K562 (cell line): ENCODE measurements at regions not wholly inside any gene's neighbourhood (a gene's known extent, or its start where the extent isn't known, plus 50 kb on each side); places are given as distances from the start of the nearest gene placed in this dataset.
A peak's percentile ranks its signal among the peaks of the same experiment; 100 is the strongest.

Source experiments
- FOXP1 ChIP-seq: sonication (generic); formaldehyde crosslinking; IDR thresholded peaks from 2 replicates; pipeline ENCODE4 v1.8.0; 2022; ENCODE audit warnings: mild to moderate bottlenecking, missing genetic modification reagents
- HDAC3 ChIP-seq: fragments of 450-650 bp; IDR thresholded peaks from 2 replicates; pipeline ENCODE4 v1.6.1; 2018; ENCODE audit warnings: borderline replicate concordance, mild to moderate bottlenecking, moderate library complexity; ENCODE audit not compliant: partially characterized antibody
- NCOA1 ChIP-seq: fragments of 450-650 bp; IDR thresholded peaks from 2 replicates; pipeline ENCODE4 v1.6.1; 2016; ENCODE audit warnings: low read depth
- ZKSCAN8 ChIP-seq: fragments of 200-800 bp; sonication (Bioruptor generic); IDR thresholded peaks from 2 replicates; pipeline ENCODE4 v1.6.1; 2016; ENCODE audit warnings: missing genetic modification characterization, missing compliant biosample characterization
- ZNF165 ChIP-seq: fragments of 250-450 bp; sonication (Bioruptor Pico); IDR thresholded peaks from 2 replicates; pipeline ENCODE4 v1.4.0; 2020; ENCODE audit warnings: borderline replicate concordance
- ZNF316 ChIP-seq: fragments of 450-650 bp; IDR thresholded peaks from 2 replicates; pipeline ENCODE4 v1.6.1; 2016
- TF ChIP-seq, protein P1 (sequence below): sonication (generic); formaldehyde crosslinking; IDR thresholded peaks from 2 replicates; pipeline ENCODE4 v1.8.0; 2022; ENCODE audit warnings: missing genetic modification reagents, mild to moderate bottlenecking, moderate library complexity, borderline replicate concordance
- TF ChIP-seq, protein P2 (sequence below): fragments of 450-650 bp; formaldehyde crosslinking; IDR thresholded peaks from 2 replicates; pipeline ENCODE4 v1.4.0; 2022; ENCODE audit warnings: missing genetic modification characterization
- TF ChIP-seq, protein P3 (sequence below), 2 experiments: fragments of 450-650 bp; formaldehyde crosslinking in 1 of 2; IDR thresholded peaks; 2 replicates each; pipeline versions ENCODE4 v1.4.0 to v1.6.1; 2014 to 2020; ENCODE audit warnings: mild to moderate bottlenecking in 2 of 2, borderline replicate concordance in 1 of 2, low read depth in 1 of 2
- TF ChIP-seq, protein P4 (sequence below): IDR thresholded peaks from 3 replicates; pipeline ENCODE4 v1.6.1; 2011; ENCODE audit warnings: borderline replicate concordance, mild to moderate bottlenecking, moderate library complexity; ENCODE audit not compliant: insufficient read length; ENCODE audit errors: extremely low read depth
- TF ChIP-seq, protein P5 (sequence below): sonication (generic); formaldehyde crosslinking; IDR thresholded peaks from 2 replicates; pipeline ENCODE4 v1.8.0; 2022; ENCODE audit warnings: mild to moderate bottlenecking, missing genetic modification reagents
- TF ChIP-seq, protein P6 (sequence below): IDR thresholded peaks from 3 replicates; pipeline ENCODE4 v1.6.1; 2011; ENCODE audit warnings: borderline replicate concordance, mild to moderate bottlenecking; ENCODE audit not compliant: insufficient read length, insufficient read depth

DNA sequence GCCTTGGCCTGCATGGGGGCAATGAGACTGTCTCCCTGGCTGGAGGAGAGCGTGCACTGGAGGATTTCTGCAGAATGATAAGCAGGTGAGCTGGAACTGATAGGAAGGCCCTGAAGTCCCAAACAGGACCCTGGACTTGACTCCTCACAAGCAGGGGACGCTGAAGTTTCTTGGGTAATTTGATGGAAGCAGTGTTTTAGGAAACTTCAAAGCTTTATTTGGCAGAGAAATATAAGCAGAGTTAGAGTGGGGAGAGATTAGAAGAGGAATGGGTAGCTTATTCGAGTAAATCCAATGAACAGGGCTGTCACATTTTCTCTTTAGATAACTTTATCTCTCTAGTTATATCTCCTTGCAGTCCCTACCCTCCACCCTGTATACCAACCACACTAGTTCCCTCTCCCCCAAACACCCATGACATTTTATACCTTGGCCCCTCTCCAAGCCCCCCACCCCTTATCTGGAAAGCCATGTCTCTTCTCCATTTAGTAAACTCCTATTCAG, 73.6 kb upstream of the IGFBP5 start (continued):
- TF ChIP-seq ZKSCAN8 (CRISPR knock-in tag) (no peak), FOXP1 (no peak), ZNF316 (no peak), NCOA1 (no peak), ZNF165 (no peak), HDAC3 (no peak)
- TF ChIP-seq, protein P1, sequence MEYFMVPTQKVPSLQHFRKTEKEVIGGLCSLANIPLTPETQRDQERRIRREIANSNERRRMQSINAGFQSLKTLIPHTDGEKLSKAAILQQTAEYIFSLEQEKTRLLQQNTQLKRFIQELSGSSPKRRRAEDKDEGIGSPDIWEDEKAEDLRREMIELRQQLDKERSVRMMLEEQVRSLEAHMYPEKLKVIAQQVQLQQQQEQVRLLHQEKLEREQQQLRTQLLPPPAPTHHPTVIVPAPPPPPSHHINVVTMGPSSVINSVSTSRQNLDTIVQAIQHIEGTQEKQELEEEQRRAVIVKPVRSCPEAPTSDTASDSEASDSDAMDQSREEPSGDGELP (CRISPR knock-in tag): no peak
- TF ChIP-seq, protein P2, sequence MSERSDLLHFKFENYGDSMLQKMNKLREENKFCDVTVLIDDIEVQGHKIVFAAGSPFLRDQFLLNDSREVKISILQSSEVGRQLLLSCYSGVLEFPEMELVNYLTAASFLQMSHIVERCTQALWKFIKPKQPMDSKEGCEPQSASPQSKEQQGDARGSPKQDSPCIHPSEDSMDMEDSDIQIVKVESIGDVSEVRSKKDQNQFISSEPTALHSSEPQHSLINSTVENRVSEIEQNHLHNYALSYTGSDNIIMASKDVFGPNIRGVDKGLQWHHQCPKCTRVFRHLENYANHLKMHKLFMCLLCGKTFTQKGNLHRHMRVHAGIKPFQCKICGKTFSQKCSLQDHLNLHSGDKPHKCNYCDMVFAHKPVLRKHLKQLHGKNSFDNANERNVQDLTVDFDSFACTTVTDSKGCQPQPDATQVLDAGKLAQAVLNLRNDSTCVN: no peak
- TF ChIP-seq, protein P3, sequence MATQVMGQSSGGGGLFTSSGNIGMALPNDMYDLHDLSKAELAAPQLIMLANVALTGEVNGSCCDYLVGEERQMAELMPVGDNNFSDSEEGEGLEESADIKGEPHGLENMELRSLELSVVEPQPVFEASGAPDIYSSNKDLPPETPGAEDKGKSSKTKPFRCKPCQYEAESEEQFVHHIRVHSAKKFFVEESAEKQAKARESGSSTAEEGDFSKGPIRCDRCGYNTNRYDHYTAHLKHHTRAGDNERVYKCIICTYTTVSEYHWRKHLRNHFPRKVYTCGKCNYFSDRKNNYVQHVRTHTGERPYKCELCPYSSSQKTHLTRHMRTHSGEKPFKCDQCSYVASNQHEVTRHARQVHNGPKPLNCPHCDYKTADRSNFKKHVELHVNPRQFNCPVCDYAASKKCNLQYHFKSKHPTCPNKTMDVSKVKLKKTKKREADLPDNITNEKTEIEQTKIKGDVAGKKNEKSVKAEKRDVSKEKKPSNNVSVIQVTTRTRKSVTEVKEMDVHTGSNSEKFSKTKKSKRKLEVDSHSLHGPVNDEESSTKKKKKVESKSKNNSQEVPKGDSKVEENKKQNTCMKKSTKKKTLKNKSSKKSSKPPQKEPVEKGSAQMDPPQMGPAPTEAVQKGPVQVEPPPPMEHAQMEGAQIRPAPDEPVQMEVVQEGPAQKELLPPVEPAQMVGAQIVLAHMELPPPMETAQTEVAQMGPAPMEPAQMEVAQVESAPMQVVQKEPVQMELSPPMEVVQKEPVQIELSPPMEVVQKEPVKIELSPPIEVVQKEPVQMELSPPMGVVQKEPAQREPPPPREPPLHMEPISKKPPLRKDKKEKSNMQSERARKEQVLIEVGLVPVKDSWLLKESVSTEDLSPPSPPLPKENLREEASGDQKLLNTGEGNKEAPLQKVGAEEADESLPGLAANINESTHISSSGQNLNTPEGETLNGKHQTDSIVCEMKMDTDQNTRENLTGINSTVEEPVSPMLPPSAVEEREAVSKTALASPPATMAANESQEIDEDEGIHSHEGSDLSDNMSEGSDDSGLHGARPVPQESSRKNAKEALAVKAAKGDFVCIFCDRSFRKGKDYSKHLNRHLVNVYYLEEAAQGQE (IDR thresholded peaks at IDR 0.05; ENCODE audit: borderline replicate concordance): peak; percentile 8; the same call in 1 of the 2 replicates
- TF ChIP-seq, protein P3 (CRISPR knock-in tag; IDR thresholded peaks at IDR 0.05; ENCODE audit: low read depth): no peak
- TF ChIP-seq, protein P4, sequence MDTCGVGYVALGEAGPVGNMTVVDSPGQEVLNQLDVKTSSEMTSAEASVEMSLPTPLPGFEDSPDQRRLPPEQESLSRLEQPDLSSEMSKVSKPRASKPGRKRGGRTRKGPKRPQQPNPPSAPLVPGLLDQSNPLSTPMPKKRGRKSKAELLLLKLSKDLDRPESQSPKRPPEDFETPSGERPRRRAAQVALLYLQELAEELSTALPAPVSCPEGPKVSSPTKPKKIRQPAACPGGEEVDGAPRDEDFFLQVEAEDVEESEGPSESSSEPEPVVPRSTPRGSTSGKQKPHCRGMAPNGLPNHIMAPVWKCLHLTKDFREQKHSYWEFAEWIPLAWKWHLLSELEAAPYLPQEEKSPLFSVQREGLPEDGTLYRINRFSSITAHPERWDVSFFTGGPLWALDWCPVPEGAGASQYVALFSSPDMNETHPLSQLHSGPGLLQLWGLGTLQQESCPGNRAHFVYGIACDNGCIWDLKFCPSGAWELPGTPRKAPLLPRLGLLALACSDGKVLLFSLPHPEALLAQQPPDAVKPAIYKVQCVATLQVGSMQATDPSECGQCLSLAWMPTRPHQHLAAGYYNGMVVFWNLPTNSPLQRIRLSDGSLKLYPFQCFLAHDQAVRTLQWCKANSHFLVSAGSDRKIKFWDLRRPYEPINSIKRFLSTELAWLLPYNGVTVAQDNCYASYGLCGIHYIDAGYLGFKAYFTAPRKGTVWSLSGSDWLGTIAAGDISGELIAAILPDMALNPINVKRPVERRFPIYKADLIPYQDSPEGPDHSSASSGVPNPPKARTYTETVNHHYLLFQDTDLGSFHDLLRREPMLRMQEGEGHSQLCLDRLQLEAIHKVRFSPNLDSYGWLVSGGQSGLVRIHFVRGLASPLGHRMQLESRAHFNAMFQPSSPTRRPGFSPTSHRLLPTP: no peak
- TF ChIP-seq, protein P5, sequence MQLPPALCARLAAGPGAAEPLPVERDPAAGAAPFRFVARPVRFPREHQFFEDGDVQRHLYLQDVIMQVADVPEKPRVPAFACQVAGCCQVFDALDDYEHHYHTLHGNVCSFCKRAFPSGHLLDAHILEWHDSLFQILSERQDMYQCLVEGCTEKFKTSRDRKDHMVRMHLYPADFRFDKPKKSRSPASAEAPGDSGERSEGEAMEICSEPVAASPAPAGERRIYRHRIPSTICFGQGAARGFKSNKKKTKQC (CRISPR knock-in tag): no peak
- TF ChIP-seq, protein P6, sequence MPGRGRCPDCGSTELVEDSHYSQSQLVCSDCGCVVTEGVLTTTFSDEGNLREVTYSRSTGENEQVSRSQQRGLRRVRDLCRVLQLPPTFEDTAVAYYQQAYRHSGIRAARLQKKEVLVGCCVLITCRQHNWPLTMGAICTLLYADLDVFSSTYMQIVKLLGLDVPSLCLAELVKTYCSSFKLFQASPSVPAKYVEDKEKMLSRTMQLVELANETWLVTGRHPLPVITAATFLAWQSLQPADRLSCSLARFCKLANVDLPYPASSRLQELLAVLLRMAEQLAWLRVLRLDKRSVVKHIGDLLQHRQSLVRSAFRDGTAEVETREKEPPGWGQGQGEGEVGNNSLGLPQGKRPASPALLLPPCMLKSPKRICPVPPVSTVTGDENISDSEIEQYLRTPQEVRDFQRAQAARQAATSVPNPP: no peak
